Suppressor macrophage treated with lipopolysaccharide for 1 hour (primary cell): ENCODE measurements at regions not wholly inside any gene's neighbourhood (a gene's known extent, or its start where the extent isn't known, plus 50 kb on each side); places are given as distances from the start of the nearest gene placed in this dataset.
"Not testable (repeated sequence)": the region's sequence is repeated elsewhere in the genome, so short reads cannot be mapped to it uniquely, and the experiment has no call there.

Experiments used
- DNase-seq, 3 donors: peaks; one replicate each; pipeline ENCODE4 v3.0.0-alpha.2; 2020 to 2022

DNA sequence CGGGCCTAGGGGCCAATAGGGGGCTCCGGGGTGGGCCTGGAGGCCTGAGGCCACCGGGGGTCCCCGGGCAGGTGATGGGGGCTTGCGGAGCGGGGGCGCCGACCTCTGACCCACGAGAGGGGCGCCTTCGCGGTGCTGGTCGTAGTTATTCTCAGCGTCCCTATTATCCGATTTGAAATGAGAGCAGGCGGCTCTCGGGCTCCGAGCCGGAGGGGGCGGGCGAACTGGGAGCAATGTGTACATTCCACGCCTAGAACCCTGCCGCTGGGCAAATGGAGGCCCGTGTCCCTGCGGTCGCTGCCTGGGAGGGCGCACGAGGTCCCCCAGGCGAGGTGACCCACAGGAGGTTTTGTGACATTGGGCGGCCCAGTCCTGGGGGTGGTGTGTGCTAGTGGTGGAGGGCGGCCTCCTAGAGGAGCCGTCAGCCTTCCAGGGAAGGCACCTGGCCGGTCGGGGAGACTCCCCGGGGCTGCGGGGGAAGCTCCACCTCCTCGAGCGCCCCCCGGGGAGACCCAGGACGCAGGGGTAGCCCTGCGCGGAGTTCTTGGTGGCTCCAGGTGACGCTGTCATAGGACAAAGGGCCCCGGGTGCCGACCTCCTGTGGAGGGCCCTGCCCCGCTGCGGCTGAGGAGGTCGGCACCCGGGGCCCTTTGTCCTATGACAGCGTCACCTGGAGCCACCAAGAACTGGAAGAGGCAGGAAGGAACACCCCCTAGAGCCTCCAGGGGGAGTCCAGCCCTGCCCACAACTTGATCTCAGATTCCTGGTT, 102.6 kb upstream of the PRKX start:
- DNase-seq: peak in 2 of 3 donors; percentile 22 to 44

DNA sequence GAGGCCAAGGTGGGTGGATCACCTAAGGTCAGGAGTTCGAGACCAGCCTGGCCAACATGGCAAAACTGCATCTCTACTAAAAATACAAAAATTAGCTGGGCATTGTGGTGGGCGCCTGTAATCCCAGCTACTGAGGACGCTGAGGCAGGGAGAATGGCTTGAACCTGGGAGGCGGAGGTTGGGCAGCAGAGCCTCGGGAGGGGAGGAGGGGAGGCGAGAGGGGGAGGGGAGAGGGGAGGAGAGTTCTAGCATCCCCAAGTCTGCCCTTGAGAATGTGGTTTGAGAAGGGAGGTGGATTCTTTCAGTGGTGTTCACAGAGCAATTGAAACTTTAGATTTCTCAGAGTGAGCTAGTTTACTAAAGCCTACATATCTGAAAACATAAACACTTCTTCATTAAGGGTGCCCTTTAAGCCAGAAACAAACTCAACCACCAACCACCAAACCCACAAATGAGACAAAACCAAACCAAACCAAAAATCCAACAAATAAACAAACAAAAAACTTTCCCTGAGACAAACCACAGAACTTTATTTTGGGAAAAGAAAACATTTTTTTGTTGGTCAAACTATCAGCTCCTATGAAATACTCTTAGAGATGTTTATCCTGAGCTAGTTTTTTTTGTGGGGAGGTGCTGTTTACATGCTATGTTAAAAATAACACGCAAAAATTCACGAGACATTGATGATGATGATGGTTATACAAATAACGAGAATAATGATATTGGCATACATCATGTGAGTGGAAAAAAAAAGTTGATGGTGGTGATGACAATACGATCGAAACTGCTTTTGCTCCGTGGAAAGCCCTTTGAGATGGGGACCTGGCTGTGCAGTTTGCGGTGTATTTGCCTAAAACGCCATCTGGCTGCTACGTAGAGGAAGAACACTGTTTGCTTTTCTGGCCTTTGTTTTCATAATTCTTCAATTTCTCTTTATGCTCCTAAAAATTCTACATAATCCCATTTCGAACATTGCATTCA, 98.2 kb upstream of the PRKX start:
- peak; percentile 50 to 57 (median 50) for DNase-seq

- DNase-seq: no peak
These were observed 94.5 kb upstream of the PRKX start for GRCh38 chrX:3807906-3808305.

DNA sequence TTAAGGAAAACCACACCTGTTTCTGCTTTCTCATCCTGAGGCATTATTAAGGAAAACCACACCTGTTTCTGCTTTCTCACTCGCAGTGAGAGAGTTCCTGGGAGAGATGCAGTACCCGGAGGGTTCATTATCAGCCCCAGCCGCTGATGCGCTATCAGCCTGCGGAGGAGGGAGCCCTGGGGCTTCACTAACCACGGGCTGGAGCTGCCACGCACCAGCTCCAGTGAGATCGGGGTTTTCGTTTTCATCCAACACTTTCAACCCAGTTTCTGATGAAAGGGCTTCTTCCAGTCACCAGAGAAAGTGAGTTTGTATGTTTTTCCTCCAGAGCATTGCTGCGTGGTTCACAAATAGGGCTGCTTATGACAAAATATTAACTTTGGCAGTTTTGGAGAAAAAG, 93.2 kb upstream of the PRKX start:
- no peak for DNase-seq

GRCh38 chrX:3803713-3804112, 90.3 kb upstream of the PRKX start:
- no peak for DNase-seq

DNA sequence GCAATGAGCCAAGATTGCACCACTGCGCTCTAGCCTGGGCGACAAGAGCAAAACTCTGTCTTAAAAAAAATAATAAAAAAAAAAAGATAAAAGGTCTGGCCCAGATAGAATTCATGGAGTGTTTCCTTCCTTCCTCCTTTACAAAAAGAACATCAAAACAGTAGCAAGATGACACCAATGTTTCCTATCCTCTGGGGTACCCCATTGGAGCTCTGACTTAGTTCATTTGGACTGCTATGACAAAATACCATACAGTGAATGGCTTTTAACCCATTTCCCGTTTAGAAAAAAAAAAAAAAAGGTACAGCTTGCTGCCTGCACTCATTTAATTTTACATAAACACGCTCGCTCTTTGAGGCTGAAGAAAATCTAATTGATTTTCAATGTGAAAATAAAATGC, 89.9 kb upstream of the PRKX start:
- DNase-seq: no peak

- DNase-seq: not testable (repeated sequence)
These were observed 82.0 kb upstream of the PRKX start for GRCh38 chrX:3795411-3795810.

- DNase-seq: no peak
These were observed 78.0 kb upstream of the PRKX start for GRCh38 chrX:3791449-3791848.

GRCh38 chrX:3788494-3789233, 75.2 kb upstream of the PRKX start:
- DNase-seq: no peak

DNA sequence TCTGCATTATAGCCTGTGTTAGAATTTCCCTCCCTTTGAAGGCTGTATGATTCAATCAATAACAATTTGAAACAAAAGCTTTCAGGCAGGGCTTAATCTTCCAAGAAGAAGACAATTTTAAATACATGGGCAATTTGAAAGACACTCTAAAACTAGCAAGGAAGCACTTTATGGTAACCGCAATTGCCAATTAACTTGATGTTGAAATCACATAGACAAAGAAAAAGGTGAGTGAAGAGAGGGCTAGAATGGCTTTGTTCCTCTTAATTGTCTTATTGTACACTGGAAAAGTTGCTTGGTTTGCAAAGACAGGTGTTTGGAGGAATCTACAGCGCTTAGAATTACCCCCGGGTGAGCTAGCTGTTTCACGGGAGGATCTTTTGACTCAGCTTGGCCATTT, 74.4 kb upstream of the PRKX start:
- DNase-seq: no peak

- peak; percentile 4 to 39 (median 14) for DNase-seq
These were observed 72.4 kb upstream of the PRKX start for GRCh38 chrX:3785822-3786221.

DNA sequence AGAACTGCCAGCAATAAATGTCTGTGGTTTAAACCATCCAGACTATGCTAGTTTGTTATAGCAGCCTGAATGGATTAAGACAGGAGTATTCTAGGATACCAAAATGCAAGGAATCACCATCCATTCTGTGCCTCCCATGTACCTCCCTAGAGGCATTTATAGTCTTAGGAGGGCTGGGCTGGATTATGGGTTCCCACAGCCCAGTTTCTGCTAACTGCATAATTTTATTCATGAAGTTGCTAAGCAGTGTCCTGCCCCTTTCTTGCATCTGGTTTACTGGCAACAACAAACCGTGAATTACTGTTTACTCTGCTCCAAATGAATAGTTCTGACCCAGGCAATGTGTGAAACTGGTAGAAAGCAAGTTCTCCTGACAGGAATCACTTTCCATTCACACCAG, 67.1 kb upstream of the PRKX start:
- no peak for DNase-seq

GRCh38 chrX:3779546-3779945, 66.1 kb upstream of the PRKX start:
- DNase-seq: no peak

- no peak for DNase-seq
These were observed 64.0 kb upstream of the PRKX start for GRCh38 chrX:3777416-3777815.

DNA sequence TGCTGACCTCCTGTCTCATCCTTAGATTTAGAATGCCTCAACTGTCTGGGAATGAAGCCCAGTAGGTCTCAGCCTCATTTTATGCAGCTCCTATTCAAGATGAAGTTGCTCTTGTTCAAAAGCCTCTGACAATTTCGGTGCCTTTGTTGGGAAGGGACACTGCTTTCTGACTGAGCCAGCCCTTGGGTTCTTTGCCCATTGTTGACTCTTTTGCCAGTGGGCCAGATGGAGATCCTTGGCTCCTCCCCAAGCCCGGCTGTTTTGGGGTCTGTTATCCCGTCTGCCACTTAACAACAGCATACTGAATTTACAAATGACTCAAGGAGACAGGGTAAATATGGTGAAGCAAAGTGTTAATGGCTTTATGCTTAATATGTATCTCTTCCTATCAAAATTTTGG, 58.3 kb upstream of the PRKX start:
- no peak for DNase-seq

GRCh38 chrX:3768881-3769280, 55.4 kb upstream of the PRKX start:
- DNase-seq: no peak
